Medulla oblongata (tissue), 1 donor: ENCODE measurements at regions not wholly inside any gene's neighbourhood (a gene's known extent, or its start where the extent isn't known, plus 50 kb on each side); places are given as distances from the start of the nearest gene placed in this dataset.
A peak's percentile ranks its signal among the peaks of the same experiment; 100 is the strongest.

ENCODE experiments used
- DNase-seq: peaks from one replicate; pipeline ENCODE4 v3.0.0-alpha.2; 2015; ENCODE audit errors: extremely low spot score

GRCh38 chr9:13597427-13597826 is 317.9 kb upstream of the MPDZ start:
- no peak for DNase-seq

GRCh38 chr9:13597004-13597403 is 317.5 kb upstream of the MPDZ start:
- DNase-seq = no peak

- DNase-seq = no peak
Measured at GRCh38 chr9:13596383-13596970, 317.0 kb upstream of the MPDZ start.

- no peak for DNase-seq
Measured at GRCh38 chr9:13590996-13591395, 311.5 kb upstream of the MPDZ start.

GRCh38 chr9:13589034-13589737 is 309.7 kb upstream of the MPDZ start:
- DNase-seq = no peak

- peak; percentile 36 for DNase-seq
Measured at GRCh38 chr9:13588151-13589033, 308.9 kb upstream of the MPDZ start.

- peak; percentile 60 for DNase-seq
Measured at GRCh38 chr9:13587571-13587970, 308.1 kb upstream of the MPDZ start.

GRCh38 chr9:13586587-13587374 is 307.3 kb upstream of the MPDZ start:
- peak; percentile 16 for DNase-seq

- no peak for DNase-seq
Measured at GRCh38 chr9:13580760-13581159, 301.3 kb upstream of the MPDZ start.

GRCh38 chr9:13580131-13580530 is 300.6 kb upstream of the MPDZ start:
- DNase-seq = no peak

- no peak for DNase-seq
Measured at GRCh38 chr9:13576101-13576500, 296.6 kb upstream of the MPDZ start.

GRCh38 chr9:13575558-13575957 is 296.1 kb upstream of the MPDZ start:
- DNase-seq = no peak

GRCh38 chr9:13570068-13570974 is 290.8 kb upstream of the MPDZ start:
- no peak for DNase-seq

GRCh38 chr9:13569602-13570067 is 290.1 kb upstream of the MPDZ start:
- DNase-seq = peak; percentile 30

GRCh38 chr9:13568841-13569601 is 289.5 kb upstream of the MPDZ start:
- peak; percentile 66 for DNase-seq

GRCh38 chr9:13568405-13568804 is 288.9 kb upstream of the MPDZ start:
- DNase-seq = peak; percentile 71

- peak; percentile 16 for DNase-seq
Measured at GRCh38 chr9:13567833-13568232, 288.3 kb upstream of the MPDZ start.

GRCh38 chr9:13557746-13558145 is 278.3 kb upstream of the MPDZ start:
- peak; percentile 39 for DNase-seq

- DNase-seq = no peak
Measured at GRCh38 chr9:13556656-13557055, 277.2 kb upstream of the MPDZ start.

- DNase-seq = no peak
Measured at GRCh38 chr9:13555989-13556500, 276.6 kb upstream of the MPDZ start.
